Fibroblast of the aortic adventitia (primary cell): ENCODE measurements at regions not wholly inside any gene's neighbourhood (a gene's known extent, or its start where the extent isn't known, plus 50 kb on each side); places are given as distances from the start of the nearest gene placed in this dataset.

ENCODE experiments used
- DNase-seq: peaks from one replicate; pipeline ENCODE4 v3.0.0-alpha.2; 2010; ENCODE audit warnings: low read depth
- H3K4me3 ChIP-seq: 2 replicates; pipeline ENCODE4 v1.5.1; 2011; ENCODE audit warnings: low read depth, mild to moderate bottlenecking, control low read depth, low read length, moderate library complexity
- TF ChIP-seq, protein P1 (sequence below): IDR thresholded peaks from 2 replicates; pipeline ENCODE4 v1.5.1; 2011; ENCODE audit warnings: mild to moderate bottlenecking, low read length, control low read depth, inconsistent platforms; ENCODE audit not compliant: insufficient read depth

DNA sequence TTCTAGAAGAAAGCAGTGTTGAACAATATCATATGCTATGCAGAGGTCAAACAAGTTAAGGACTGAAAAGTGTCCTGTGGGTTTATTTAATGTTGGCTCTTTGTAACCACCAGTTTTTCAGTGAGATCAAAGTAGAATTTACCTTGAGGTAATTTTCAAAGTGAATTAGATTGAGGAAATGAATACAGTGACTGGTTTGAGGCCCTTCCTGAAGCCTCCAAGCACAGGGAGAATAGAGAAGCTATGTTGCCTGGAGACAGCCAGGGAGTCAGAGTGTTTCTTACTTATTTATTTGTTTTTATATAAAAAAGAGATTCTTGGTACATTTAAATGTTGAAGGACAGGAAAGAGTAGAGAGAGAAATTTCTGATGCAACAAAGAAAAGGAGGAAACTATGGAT is 954.3 kb upstream of the SPRY2 start:
- H3K4me3 ChIP-seq: no peak overlapping the region

DNA sequence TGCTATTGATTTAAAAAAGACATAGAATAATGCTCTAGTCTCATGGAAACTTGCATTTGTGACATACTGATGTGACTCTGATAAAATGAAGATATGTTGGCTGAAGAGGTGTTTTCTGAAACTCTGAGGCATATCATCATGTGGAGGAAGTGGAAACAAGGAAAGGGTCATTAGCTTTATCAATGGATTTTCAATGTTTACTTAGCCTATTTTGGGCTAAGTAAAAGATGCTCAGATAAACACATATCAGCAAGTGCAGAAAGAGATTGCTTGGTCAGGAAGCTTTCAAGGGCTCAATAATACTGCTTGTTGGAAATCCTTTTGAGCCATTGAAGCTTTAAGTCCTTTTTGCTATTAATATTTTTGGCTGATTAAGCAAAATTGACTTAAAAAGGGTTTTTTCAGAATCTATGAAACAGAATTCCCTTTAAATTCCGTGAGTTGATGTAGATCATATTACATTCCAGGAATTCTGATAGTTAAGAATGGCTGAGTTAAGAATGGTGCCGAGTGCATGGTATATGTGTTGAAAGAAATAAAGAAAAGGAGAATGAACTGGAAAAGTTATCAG is 952.8 kb upstream of the SPRY2 start:
- no peak overlapping the region for H3K4me3 ChIP-seq
- TF ChIP-seq, protein P1, sequence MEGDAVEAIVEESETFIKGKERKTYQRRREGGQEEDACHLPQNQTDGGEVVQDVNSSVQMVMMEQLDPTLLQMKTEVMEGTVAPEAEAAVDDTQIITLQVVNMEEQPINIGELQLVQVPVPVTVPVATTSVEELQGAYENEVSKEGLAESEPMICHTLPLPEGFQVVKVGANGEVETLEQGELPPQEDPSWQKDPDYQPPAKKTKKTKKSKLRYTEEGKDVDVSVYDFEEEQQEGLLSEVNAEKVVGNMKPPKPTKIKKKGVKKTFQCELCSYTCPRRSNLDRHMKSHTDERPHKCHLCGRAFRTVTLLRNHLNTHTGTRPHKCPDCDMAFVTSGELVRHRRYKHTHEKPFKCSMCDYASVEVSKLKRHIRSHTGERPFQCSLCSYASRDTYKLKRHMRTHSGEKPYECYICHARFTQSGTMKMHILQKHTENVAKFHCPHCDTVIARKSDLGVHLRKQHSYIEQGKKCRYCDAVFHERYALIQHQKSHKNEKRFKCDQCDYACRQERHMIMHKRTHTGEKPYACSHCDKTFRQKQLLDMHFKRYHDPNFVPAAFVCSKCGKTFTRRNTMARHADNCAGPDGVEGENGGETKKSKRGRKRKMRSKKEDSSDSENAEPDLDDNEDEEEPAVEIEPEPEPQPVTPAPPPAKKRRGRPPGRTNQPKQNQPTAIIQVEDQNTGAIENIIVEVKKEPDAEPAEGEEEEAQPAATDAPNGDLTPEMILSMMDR: no peak
- DNase-seq: no peak

More for the DNA sequence above, 954.3 kb upstream of the SPRY2 start:
- TF ChIP-seq, protein P1: no peak
- no peak for DNase-seq

DNA sequence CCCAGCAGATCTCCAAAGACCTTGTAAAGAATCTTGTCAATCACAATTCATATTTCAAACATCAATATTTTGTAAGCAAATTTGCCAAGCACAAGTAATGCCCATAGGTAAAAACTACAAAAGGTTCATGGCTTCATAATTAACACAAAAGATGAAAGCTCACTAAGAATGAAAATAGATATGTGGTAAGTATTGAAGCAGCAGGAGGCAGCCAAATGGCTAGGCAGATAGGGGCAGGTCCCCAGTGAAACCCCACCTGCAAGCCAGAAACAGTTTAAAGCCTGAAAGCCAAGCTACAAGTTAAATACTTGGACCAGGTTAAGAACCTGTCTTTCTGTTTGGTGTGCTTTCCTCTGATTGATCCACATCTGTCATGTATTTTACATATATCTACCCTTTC is 942.6 kb upstream of the SPRY2 start:
- no peak overlapping the region for H3K4me3 ChIP-seq
- TF ChIP-seq, protein P1: no peak

GRCh38 chr13:81283062-81283461 is 942.1 kb upstream of the SPRY2 start:
- TF ChIP-seq, protein P1: no peak
- H3K4me3 ChIP-seq: no peak overlapping the region
- DNase-seq: no peak

More for the DNA sequence above, 942.6 kb upstream of the SPRY2 start:
- DNase-seq: no peak

- H3K4me3 ChIP-seq: no peak overlapping the region
- TF ChIP-seq, protein P1: no peak
- no peak for DNase-seq
Observed at GRCh38 chr13:81275666-81276258, 934.8 kb upstream of the SPRY2 start.

DNA sequence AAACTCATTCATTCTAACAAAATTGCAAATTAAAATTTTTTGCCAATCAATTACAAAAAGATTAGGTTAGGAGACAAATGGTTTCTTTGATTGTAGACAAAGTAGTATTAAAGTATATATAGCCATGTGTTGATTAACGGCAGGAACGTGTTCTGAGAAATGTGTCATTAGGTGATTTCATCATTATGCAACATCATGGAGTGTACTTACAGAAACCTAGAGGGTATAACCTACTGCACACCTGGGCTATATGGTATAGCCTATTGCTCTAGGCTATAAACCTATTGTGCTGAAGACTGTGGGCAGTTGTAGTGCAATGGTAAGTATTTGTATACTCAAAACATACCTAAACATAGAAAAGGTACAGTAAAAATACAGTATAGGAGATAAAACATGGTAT is 906.8 kb upstream of the SPRY2 start:
- TF ChIP-seq, protein P1: no peak
- no peak for DNase-seq
- no peak overlapping the region for H3K4me3 ChIP-seq

DNA sequence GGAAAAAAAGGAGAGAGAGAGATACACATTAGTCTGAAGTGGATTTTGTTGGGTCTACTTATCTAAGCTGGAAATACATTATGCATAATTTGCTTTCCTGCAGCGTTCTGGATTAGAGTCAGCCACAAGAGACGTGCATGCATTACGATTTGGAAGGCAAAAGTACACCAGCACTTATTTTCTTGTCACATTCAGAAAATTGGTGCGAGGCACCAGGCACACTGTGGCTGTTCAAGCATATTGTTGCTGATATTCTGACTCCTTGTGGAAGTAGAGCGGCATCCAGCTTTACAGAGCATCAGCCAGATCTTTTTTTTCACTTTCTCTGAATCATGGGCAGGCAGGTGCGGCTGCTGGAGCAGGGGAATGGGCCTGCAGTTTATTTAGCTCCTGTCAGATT is 905.6 kb upstream of the SPRY2 start:
- DNase-seq: no peak
- TF ChIP-seq, protein P1: no peak
- no peak overlapping the region for H3K4me3 ChIP-seq
